ENCODE measurements at regions not wholly inside any gene's neighbourhood (a gene's known extent, or its start where the extent isn't known, plus 50 kb on each side); places are given as distances from the start of the nearest gene placed in this dataset.
"Not testable (repeated sequence)": the region's sequence is repeated elsewhere in the genome, so short reads cannot be mapped to it uniquely, and the experiment has no call there.

- Histone ChIP-seq H3K27me3 (ENCODE audit: control insufficient read depth, insufficient read depth, low read length) (no peaks in the 10 kb centered on the region), H3K4me1 (ENCODE audit: control insufficient read depth, insufficient read depth, low read length) (no peaks in the 10 kb centered on the region), H3K4me3 (ENCODE audit: low read length) (no peak overlapping the region), H3K36me3 (ENCODE audit: control insufficient read depth, insufficient read depth, low read length) (no peaks in the 10 kb centered on the region), H3K27ac (ENCODE audit: low read depth, low read length) (no peak overlapping the region), H3K9ac (ENCODE audit: low read length) (no peak overlapping the region)
Observed at GRCh38 chr19:23597661-23598060, 89.4 kb downstream of the ZNF675 start.

- Histone ChIP-seq H3K4me1 (ENCODE audit: control insufficient read depth, insufficient read depth, low read length) (no peaks in the 10 kb centered on the region), H3K27me3 (ENCODE audit: control insufficient read depth, insufficient read depth, low read length) (no peaks in the 10 kb centered on the region)
Observed at GRCh38 chr19:23596872-23597271, 90.1 kb downstream of the ZNF675 start.

GRCh38 chr19:23594311-23594710 lies 92.7 kb downstream of the ZNF675 start:
- not testable (repeated sequence) for H3K9ac ChIP-seq (ENCODE audit: low read length); H3K36me3 ChIP-seq (ENCODE audit: control insufficient read depth, insufficient read depth, low read length); H3K4me1 ChIP-seq (ENCODE audit: control insufficient read depth, insufficient read depth, low read length); H3K4me3 ChIP-seq (ENCODE audit: low read length); H3K27ac ChIP-seq (ENCODE audit: low read depth, low read length); H3K27me3 ChIP-seq (ENCODE audit: control insufficient read depth, insufficient read depth, low read length)

More at GRCh38 chr19:23596872-23597271, 90.1 kb downstream of the ZNF675 start:
- Histone ChIP-seq H3K27ac (ENCODE audit: low read depth, low read length) (no peak overlapping the region), H3K4me3 (ENCODE audit: low read length) (no peak overlapping the region), H3K9ac (ENCODE audit: low read length) (no peak overlapping the region), H3K36me3 (ENCODE audit: control insufficient read depth, insufficient read depth, low read length) (no peaks in the 10 kb centered on the region)

- Histone ChIP-seq H3K27ac (ENCODE audit: low read depth, low read length) (no peak overlapping the region), H3K9ac (ENCODE audit: low read length) (no peak overlapping the region), H3K4me3 (ENCODE audit: low read length) (no peak overlapping the region), H3K4me1 (ENCODE audit: control insufficient read depth, insufficient read depth, low read length) (no peaks in the 10 kb centered on the region), H3K27me3 (ENCODE audit: control insufficient read depth, insufficient read depth, low read length) (no peaks in the 10 kb centered on the region), H3K36me3 (ENCODE audit: control insufficient read depth, insufficient read depth, low read length) (no peaks in the 10 kb centered on the region)
Observed at GRCh38 chr19:23587546-23587945, 99.5 kb downstream of the ZNF675 start.

GRCh38 chr19:23577501-23577900 lies 109.5 kb downstream of the ZNF675 start:
- Histone ChIP-seq H3K27ac (ENCODE audit: low read depth, low read length) (no peak overlapping the region), H3K36me3 (ENCODE audit: control insufficient read depth, insufficient read depth, low read length) (no peaks in the 10 kb centered on the region), H3K27me3 (ENCODE audit: control insufficient read depth, insufficient read depth, low read length) (no peaks in the 10 kb centered on the region), H3K4me3 (ENCODE audit: low read length) (no peak overlapping the region), H3K9ac (ENCODE audit: low read length) (no peak overlapping the region), H3K4me1 (ENCODE audit: control insufficient read depth, insufficient read depth, low read length) (no peaks in the 10 kb centered on the region)

- Histone ChIP-seq H3K27ac (ENCODE audit: low read depth, low read length) (no peak overlapping the region), H3K4me1 (ENCODE audit: control insufficient read depth, insufficient read depth, low read length) (no peaks in the 10 kb centered on the region), H3K9ac (ENCODE audit: low read length) (no peak overlapping the region), H3K36me3 (ENCODE audit: control insufficient read depth, insufficient read depth, low read length) (no peaks in the 10 kb centered on the region), H3K27me3 (ENCODE audit: control insufficient read depth, insufficient read depth, low read length) (no peaks in the 10 kb centered on the region), H3K4me3 (ENCODE audit: low read length) (no peak overlapping the region)
Observed at GRCh38 chr19:23571175-23571574, 115.8 kb downstream of the ZNF675 start.

- not testable (repeated sequence) for H3K9ac ChIP-seq (ENCODE audit: low read length); H3K4me1 ChIP-seq (ENCODE audit: control insufficient read depth, insufficient read depth, low read length); H3K4me3 ChIP-seq (ENCODE audit: low read length); H3K36me3 ChIP-seq (ENCODE audit: control insufficient read depth, insufficient read depth, low read length); H3K27ac ChIP-seq (ENCODE audit: low read depth, low read length); H3K27me3 ChIP-seq (ENCODE audit: control insufficient read depth, insufficient read depth, low read length)
Observed at GRCh38 chr19:23568116-23568515, 118.9 kb downstream of the ZNF675 start.

GRCh38 chr19:23565256-23565655 lies 121.8 kb downstream of the ZNF675 start:
- Histone ChIP-seq H3K27ac (ENCODE audit: low read depth, low read length) (no peak overlapping the region), H3K9ac (ENCODE audit: low read length) (no peak overlapping the region), H3K27me3 (ENCODE audit: control insufficient read depth, insufficient read depth, low read length) (no peaks in the 10 kb centered on the region), H3K4me3 (ENCODE audit: low read length) (no peak overlapping the region), H3K36me3 (ENCODE audit: control insufficient read depth, insufficient read depth, low read length) (no peaks in the 10 kb centered on the region), H3K4me1 (ENCODE audit: control insufficient read depth, insufficient read depth, low read length) (no peaks in the 10 kb centered on the region)

- Histone ChIP-seq H3K9ac (ENCODE audit: low read length) (no peak overlapping the region), H3K27me3 (ENCODE audit: control insufficient read depth, insufficient read depth, low read length) (no peaks in the 10 kb centered on the region), H3K36me3 (ENCODE audit: control insufficient read depth, insufficient read depth, low read length) (no peaks in the 10 kb centered on the region), H3K27ac (ENCODE audit: low read depth, low read length) (no peak overlapping the region), H3K4me1 (ENCODE audit: control insufficient read depth, insufficient read depth, low read length) (no peaks in the 10 kb centered on the region), H3K4me3 (ENCODE audit: low read length) (no peak overlapping the region)
Observed at GRCh38 chr19:23563326-23563725, 123.7 kb downstream of the ZNF675 start.

GRCh38 chr19:23561341-23561740 lies 125.7 kb downstream of the ZNF675 start:
- Histone ChIP-seq H3K4me1 (ENCODE audit: control insufficient read depth, insufficient read depth, low read length) (no peaks in the 10 kb centered on the region), H3K27ac (ENCODE audit: low read depth, low read length) (no peak overlapping the region), H3K9ac (ENCODE audit: low read length) (no peak overlapping the region), H3K4me3 (ENCODE audit: low read length) (no peak overlapping the region), H3K27me3 (ENCODE audit: control insufficient read depth, insufficient read depth, low read length) (no peaks in the 10 kb centered on the region), H3K36me3 (ENCODE audit: control insufficient read depth, insufficient read depth, low read length) (no peaks in the 10 kb centered on the region)

- Histone ChIP-seq H3K9ac (ENCODE audit: low read length) (no peak overlapping the region), H3K4me1 (ENCODE audit: control insufficient read depth, insufficient read depth, low read length) (no peaks in the 10 kb centered on the region), H3K27me3 (ENCODE audit: control insufficient read depth, insufficient read depth, low read length) (no peaks in the 10 kb centered on the region), H3K36me3 (ENCODE audit: control insufficient read depth, insufficient read depth, low read length) (no peaks in the 10 kb centered on the region), H3K4me3 (ENCODE audit: low read length) (no peak overlapping the region), H3K27ac (ENCODE audit: low read depth, low read length) (no peak overlapping the region)
Observed at GRCh38 chr19:23560051-23560450, 127.0 kb downstream of the ZNF675 start.

- no peaks in the 10 kb centered on the region for H3K4me1 ChIP-seq (ENCODE audit: control insufficient read depth, insufficient read depth, low read length)
- H3K27ac ChIP-seq (ENCODE audit: low read depth, low read length), result no peak overlapping the region
- H3K36me3 ChIP-seq (ENCODE audit: control insufficient read depth, insufficient read depth, low read length), result no peaks in the 10 kb centered on the region
- no peaks in the 10 kb centered on the region for H3K27me3 ChIP-seq (ENCODE audit: control insufficient read depth, insufficient read depth, low read length)
- H3K4me3 ChIP-seq (ENCODE audit: low read length), result no peak overlapping the region
- H3K9ac ChIP-seq (ENCODE audit: low read length), result no peak overlapping the region
Observed at GRCh38 chr19:23558541-23558940, 128.5 kb downstream of the ZNF675 start.

- H3K4me1 ChIP-seq (ENCODE audit: control insufficient read depth, insufficient read depth, low read length), result no peaks in the 10 kb centered on the region
- H3K9ac ChIP-seq (ENCODE audit: low read length), result no peak overlapping the region
- H3K36me3 ChIP-seq (ENCODE audit: control insufficient read depth, insufficient read depth, low read length), result no peaks in the 10 kb centered on the region
- no peaks in the 10 kb centered on the region for H3K27me3 ChIP-seq (ENCODE audit: control insufficient read depth, insufficient read depth, low read length)
- no peak overlapping the region for H3K4me3 ChIP-seq (ENCODE audit: low read length)
- H3K27ac ChIP-seq (ENCODE audit: low read depth, low read length), result no peak overlapping the region
Observed at GRCh38 chr19:23557381-23557780, 129.6 kb downstream of the ZNF675 start.

Measured in rectal smooth muscle tissue (tissue), 1 donor.